ENCODE measurements at regions not wholly inside any gene's neighbourhood (a gene's known extent, or its start where the extent isn't known, plus 50 kb on each side); places are given as distances from the start of the nearest gene placed in this dataset.
A peak's percentile ranks its signal among the peaks of the same experiment; 100 is the strongest.

DNA sequence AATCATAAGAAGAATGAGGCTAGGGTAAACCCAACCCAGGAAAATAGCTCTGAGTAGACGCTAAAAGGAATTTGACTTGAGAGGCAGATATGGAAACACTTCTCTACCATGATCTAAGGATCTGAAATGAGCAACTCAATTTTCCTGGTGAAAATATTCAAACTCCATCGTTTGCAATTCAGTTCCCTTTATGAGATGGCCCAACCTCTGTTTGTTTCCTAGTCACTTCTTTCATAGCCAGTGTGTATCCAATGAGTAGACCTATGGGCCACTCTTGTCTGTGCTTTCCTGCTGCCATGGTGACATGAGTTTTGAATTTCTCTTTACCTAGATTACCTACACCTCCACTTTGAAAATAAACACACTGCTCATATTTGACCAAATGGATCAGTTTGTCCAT is 176.2 kb upstream of the GPRIN3 start:
- no peak for DNase-seq
- no peak overlapping the region for H3K27ac Mint-ChIP-seq (ENCODE audit: unreplicated experiment)
- no peak overlapping the region for H3K4me3 Mint-ChIP-seq (ENCODE audit: low read depth, unreplicated experiment)
- H3K36me3 Mint-ChIP-seq (ENCODE audit: insufficient read depth, unreplicated experiment), result no peaks in the 10 kb centered on the region
- H3K27me3 Mint-ChIP-seq (ENCODE audit: unreplicated experiment), result no peaks in the 10 kb centered on the region
- TF ChIP-seq, protein P1, sequence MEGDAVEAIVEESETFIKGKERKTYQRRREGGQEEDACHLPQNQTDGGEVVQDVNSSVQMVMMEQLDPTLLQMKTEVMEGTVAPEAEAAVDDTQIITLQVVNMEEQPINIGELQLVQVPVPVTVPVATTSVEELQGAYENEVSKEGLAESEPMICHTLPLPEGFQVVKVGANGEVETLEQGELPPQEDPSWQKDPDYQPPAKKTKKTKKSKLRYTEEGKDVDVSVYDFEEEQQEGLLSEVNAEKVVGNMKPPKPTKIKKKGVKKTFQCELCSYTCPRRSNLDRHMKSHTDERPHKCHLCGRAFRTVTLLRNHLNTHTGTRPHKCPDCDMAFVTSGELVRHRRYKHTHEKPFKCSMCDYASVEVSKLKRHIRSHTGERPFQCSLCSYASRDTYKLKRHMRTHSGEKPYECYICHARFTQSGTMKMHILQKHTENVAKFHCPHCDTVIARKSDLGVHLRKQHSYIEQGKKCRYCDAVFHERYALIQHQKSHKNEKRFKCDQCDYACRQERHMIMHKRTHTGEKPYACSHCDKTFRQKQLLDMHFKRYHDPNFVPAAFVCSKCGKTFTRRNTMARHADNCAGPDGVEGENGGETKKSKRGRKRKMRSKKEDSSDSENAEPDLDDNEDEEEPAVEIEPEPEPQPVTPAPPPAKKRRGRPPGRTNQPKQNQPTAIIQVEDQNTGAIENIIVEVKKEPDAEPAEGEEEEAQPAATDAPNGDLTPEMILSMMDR (IDR thresholded peaks at IDR 0.05; ENCODE audit: unreplicated experiment), result no peak
- BruUV-seq (replicated peaks), result no TSS peak
- intact Hi-C loops (cut with micrococcal nuclease; ENCODE audit: unreplicated experiment), result loop anchor here (2.0 to 10.0 kb wide), 3 partner anchors 71 to 417 kb away; no protein-coding TSS in a partner anchor
- no peaks in the 10 kb centered on the region for H3K9me3 Mint-ChIP-seq (ENCODE audit: low read depth, unreplicated experiment)
- no peaks in the 10 kb centered on the region for H3K4me1 Mint-ChIP-seq (ENCODE audit: low read depth, unreplicated experiment)
- CTCF ChIA-PET, result no interaction called here

DNA sequence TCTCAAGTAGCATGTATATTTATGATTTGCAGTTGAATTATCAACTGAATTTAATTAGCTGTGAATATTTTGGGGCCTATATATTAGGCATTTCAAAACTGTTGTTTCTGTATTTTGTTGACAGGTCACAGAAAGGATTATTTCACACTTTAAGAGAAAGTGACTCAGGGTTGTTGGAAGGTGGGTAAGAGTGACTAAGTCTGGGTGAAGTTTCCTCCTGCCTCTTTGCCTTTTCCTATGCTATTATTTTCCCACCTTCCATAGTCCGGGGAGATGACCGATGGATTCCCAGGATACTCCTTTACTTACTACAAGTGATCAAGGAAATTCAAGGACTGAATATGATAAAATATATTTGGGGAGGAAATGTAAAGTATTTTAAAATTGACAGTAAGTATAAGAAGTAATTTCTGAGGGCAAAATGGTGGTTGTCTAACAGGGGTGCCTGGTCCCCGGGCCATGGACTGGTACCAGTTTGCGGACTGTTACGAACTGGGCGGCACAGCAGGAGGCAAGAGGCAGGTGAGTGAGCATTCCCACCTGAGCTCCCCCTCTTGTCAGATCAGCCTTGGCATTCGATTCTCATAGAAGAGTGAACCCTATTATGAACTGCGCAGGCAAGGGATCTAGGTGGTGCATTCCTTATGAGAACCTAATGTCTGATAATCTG is 175.5 kb upstream of the GPRIN3 start:
- CTCF ChIA-PET, result no interaction called here
- BruUV-seq (replicated peaks), result no TSS peak
- Mint-ChIP-seq H3K27ac (ENCODE audit: unreplicated experiment) (no peak overlapping the region), H3K4me3 (ENCODE audit: low read depth, unreplicated experiment) (no peak overlapping the region), H3K9me3 (ENCODE audit: low read depth, unreplicated experiment) (no peaks in the 10 kb centered on the region), H3K36me3 (ENCODE audit: insufficient read depth, unreplicated experiment) (no peaks in the 10 kb centered on the region), H3K27me3 (ENCODE audit: unreplicated experiment) (no peaks in the 10 kb centered on the region), H3K4me1 (ENCODE audit: low read depth, unreplicated experiment) (no peaks in the 10 kb centered on the region)
- DNase-seq, result no peak
- intact Hi-C loops (cut with micrococcal nuclease; ENCODE audit: unreplicated experiment), result loop anchor here (2.0 to 10.0 kb wide), 3 partner anchors 72 to 418 kb away; no protein-coding TSS in a partner anchor
- TF ChIP-seq, protein P1 (IDR thresholded peaks at IDR 0.05; ENCODE audit: unreplicated experiment), result no peak

DNA sequence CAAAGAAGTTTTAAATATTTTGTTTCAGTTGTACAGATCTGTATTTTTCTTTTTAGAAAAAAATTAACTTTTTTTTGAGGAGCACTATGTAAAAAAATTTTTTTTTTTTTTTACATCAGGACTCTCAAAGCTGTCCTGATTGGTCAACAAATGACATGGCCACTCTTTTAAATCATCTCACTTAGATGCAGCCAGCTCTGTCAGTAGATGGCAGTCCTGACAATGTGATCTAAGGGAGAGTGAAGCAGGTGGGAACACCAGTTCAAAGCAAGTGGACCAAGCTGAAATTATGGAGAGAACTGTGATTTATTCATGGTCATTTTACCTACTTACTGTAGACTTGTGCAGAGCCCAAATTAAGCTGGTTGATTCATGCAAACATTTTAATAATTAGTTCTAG is 174.7 kb upstream of the GPRIN3 start:
- Mint-ChIP-seq H3K9me3 (ENCODE audit: low read depth, unreplicated experiment) (no peaks in the 10 kb centered on the region), H3K4me1 (ENCODE audit: low read depth, unreplicated experiment) (no peaks in the 10 kb centered on the region), H3K36me3 (ENCODE audit: insufficient read depth, unreplicated experiment) (no peaks in the 10 kb centered on the region), H3K27ac (ENCODE audit: unreplicated experiment) (no peak overlapping the region), H3K4me3 (ENCODE audit: low read depth, unreplicated experiment) (no peak overlapping the region), H3K27me3 (ENCODE audit: unreplicated experiment) (no peaks in the 10 kb centered on the region)
- CTCF ChIA-PET, result interaction anchor here (0.6 to 1.1 kb wide), 2 partner anchors 159 to 543 kb away, joined by 3 read pairs; no protein-coding TSS in a partner anchor
- intact Hi-C loops (cut with micrococcal nuclease; ENCODE audit: unreplicated experiment), result loop anchor here (2.0 to 10.0 kb wide), 3 partner anchors 73 to 419 kb away; no protein-coding TSS in a partner anchor
- no TSS peak for BruUV-seq (replicated peaks)
- TF ChIP-seq, protein P1 (IDR thresholded peaks at IDR 0.05; ENCODE audit: unreplicated experiment), result no peak
- peak; percentile 30 for DNase-seq

GRCh38 chr4:89469930-89470375 is 162.4 kb upstream of the GPRIN3 start:
- H3K27ac Mint-ChIP-seq (ENCODE audit: unreplicated experiment), result no peak overlapping the region
- H3K4me1 Mint-ChIP-seq (ENCODE audit: low read depth, unreplicated experiment), result no peaks in the 10 kb centered on the region
- no peaks in the 10 kb centered on the region for H3K27me3 Mint-ChIP-seq (ENCODE audit: unreplicated experiment)
- no peak overlapping the region for H3K4me3 Mint-ChIP-seq (ENCODE audit: low read depth, unreplicated experiment)
- H3K9me3 Mint-ChIP-seq (ENCODE audit: low read depth, unreplicated experiment), result no peaks in the 10 kb centered on the region
- CTCF ChIA-PET, result no interaction called here
- BruUV-seq (replicated peaks), result no TSS peak
- DNase-seq, result no peak
- TF ChIP-seq, protein P1 (IDR thresholded peaks at IDR 0.05; ENCODE audit: unreplicated experiment), result no peak
- intact Hi-C loops (cut with micrococcal nuclease; ENCODE audit: unreplicated experiment), result no loop called here
- no peaks in the 10 kb centered on the region for H3K36me3 Mint-ChIP-seq (ENCODE audit: insufficient read depth, unreplicated experiment)

Measured in Calu3 (cell line).